Fibroblast of lung (primary cell): ENCODE measurements at regions not wholly inside any gene's neighbourhood (a gene's known extent, or its start where the extent isn't known, plus 50 kb on each side); places are given as distances from the start of the nearest gene placed in this dataset.

Experiments used
- EZH2 ChIP-seq: IDR thresholded peaks from 2 replicates; pipeline ENCODE4 v1.5.1; 2012; ENCODE audit warnings: low read length, control low read depth, mild to moderate bottlenecking; ENCODE audit errors: missing control alignments
- TF ChIP-seq, protein P1 (sequence below), 2 donors: IDR thresholded peaks in 1 of 2; conservative IDR thresholded peaks in 1 of 2; 1 replicate in 1 of 2; 2 replicates in 1 of 2; pipeline ENCODE4 v1.5.1; 2011 to 2012; ENCODE audit warnings: low read length in 2 of 2, control low read depth in 1 of 2, inconsistent platforms in 1 of 2, low read depth in 1 of 2, mild to moderate bottlenecking in 1 of 2

DNA sequence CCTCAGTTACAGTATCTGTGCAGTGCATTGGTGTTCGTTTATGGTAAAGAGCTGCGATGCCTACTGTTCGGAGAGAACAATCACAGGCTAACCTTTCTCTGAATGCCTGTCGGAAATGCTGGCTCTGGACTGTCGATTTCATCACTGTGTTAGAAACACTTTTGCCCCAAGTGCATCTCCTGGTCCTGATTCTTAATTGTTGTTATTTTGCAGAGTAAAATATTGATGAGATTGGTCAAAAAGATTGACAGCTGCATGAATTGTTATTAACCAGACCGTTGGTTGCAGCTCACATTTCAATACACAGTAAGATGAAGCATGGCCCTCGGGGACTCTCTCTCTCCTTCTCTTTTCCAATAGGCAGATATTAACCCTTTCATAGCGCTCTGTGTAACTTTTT is 557.4 kb upstream of the ADARB2 start:
- TF ChIP-seq, protein P1, sequence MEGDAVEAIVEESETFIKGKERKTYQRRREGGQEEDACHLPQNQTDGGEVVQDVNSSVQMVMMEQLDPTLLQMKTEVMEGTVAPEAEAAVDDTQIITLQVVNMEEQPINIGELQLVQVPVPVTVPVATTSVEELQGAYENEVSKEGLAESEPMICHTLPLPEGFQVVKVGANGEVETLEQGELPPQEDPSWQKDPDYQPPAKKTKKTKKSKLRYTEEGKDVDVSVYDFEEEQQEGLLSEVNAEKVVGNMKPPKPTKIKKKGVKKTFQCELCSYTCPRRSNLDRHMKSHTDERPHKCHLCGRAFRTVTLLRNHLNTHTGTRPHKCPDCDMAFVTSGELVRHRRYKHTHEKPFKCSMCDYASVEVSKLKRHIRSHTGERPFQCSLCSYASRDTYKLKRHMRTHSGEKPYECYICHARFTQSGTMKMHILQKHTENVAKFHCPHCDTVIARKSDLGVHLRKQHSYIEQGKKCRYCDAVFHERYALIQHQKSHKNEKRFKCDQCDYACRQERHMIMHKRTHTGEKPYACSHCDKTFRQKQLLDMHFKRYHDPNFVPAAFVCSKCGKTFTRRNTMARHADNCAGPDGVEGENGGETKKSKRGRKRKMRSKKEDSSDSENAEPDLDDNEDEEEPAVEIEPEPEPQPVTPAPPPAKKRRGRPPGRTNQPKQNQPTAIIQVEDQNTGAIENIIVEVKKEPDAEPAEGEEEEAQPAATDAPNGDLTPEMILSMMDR (conservative IDR thresholded peaks at IDR 0.05 in 1 of 2, IDR thresholded peaks at IDR 0.05 in 1 of 2; ENCODE audit: low read depth in 1 of 2, low read length in 2 of 2): no peak
- no peak for TF ChIP-seq EZH2
